Thyroid gland (tissue), 4 donors: ENCODE measurements at regions not wholly inside any gene's neighbourhood (a gene's known extent, or its start where the extent isn't known, plus 50 kb on each side); places are given as distances from the start of the nearest gene placed in this dataset.

Source experiments
- CTCF ChIP-seq, 6 experiments: fragments of 200-600 bp in 3 of 6; fragments of 450-650 bp in 3 of 6; sonication (generic) in 3 of 6; IDR thresholded peaks; one replicate each; pipeline ENCODE4 v1.5.1; 2016 to 2019; ENCODE audit warnings: antibody characterized with exemption in 6 of 6, mild to moderate bottlenecking in 2 of 6, inconsistent platforms in 1 of 6, moderate library complexity in 1 of 6
- POLR2A ChIP-seq, 2 donors: fragments of 450-650 bp; IDR thresholded peaks; one replicate each; pipeline ENCODE4 v1.6.1; 2017; ENCODE audit warnings: antibody characterized with exemption in 2 of 2, mild to moderate bottlenecking in 2 of 2, moderate library complexity in 1 of 2

GRCh38 chr2:210998334-210998733, 441.9 kb downstream of the CPS1 start:
- TF ChIP-seq POLR2A (IDR thresholded peaks at IDR 0.05): no peak
- no peak for TF ChIP-seq CTCF (IDR thresholded peaks at IDR 0.05)
